ENCODE measurements at regions not wholly inside any gene's neighbourhood (a gene's known extent, or its start where the extent isn't known, plus 50 kb on each side); places are given as distances from the start of the nearest gene placed in this dataset.

- H3K9ac ChIP-seq (ENCODE audit: low read depth, low read length): no peak overlapping the region
- no peaks in the 10 kb centered on the region for H3K36me3 ChIP-seq (ENCODE audit: control insufficient read depth, insufficient read depth, low read length)
These were observed 90.3 kb downstream of the RPRM start for GRCh38 chr2:153388246-153388645.

GRCh38 chr2:153387203-153387602 is 91.4 kb downstream of the RPRM start:
- no peak overlapping the region for H3K9ac ChIP-seq (ENCODE audit: low read depth, low read length)
- no peaks in the 10 kb centered on the region for H3K9me3 ChIP-seq (ENCODE audit: control insufficient read depth, insufficient read depth, low read length)
- peaks cover 12% of the 10 kb centered on the region for H3K4me1 ChIP-seq (ENCODE audit: control insufficient read depth, insufficient read depth, low read length)
- H3K4me3 ChIP-seq (ENCODE audit: low read depth, low read length): no peak overlapping the region
- no peaks in the 10 kb centered on the region for H3K36me3 ChIP-seq (ENCODE audit: control insufficient read depth, insufficient read depth, low read length)
- no peaks in the 10 kb centered on the region for H3K27me3 ChIP-seq (ENCODE audit: control insufficient read depth, insufficient read depth, low read length)

More at GRCh38 chr2:153388246-153388645, 90.3 kb downstream of the RPRM start:
- H3K9me3 ChIP-seq (ENCODE audit: control insufficient read depth, insufficient read depth, low read length): no peaks in the 10 kb centered on the region
- H3K4me1 ChIP-seq (ENCODE audit: control insufficient read depth, insufficient read depth, low read length): peaks cover 12% of the 10 kb centered on the region
- H3K27me3 ChIP-seq (ENCODE audit: control insufficient read depth, insufficient read depth, low read length): no peaks in the 10 kb centered on the region
- no peak overlapping the region for H3K4me3 ChIP-seq (ENCODE audit: low read depth, low read length)

GRCh38 chr2:153386481-153386897 is 92.1 kb downstream of the RPRM start:
- Histone ChIP-seq H3K36me3 (ENCODE audit: control insufficient read depth, insufficient read depth, low read length) (no peaks in the 10 kb centered on the region), H3K9me3 (ENCODE audit: control insufficient read depth, insufficient read depth, low read length) (no peaks in the 10 kb centered on the region), H3K4me3 (ENCODE audit: low read depth, low read length) (no peak overlapping the region), H3K27me3 (ENCODE audit: control insufficient read depth, insufficient read depth, low read length) (no peaks in the 10 kb centered on the region), H3K4me1 (ENCODE audit: control insufficient read depth, insufficient read depth, low read length) (peaks cover 12% of the 10 kb centered on the region), H3K9ac (ENCODE audit: low read depth, low read length) (no peak overlapping the region)

GRCh38 chr2:153373510-153374279 is 104.9 kb downstream of the RPRM start:
- peaks cover 11% of the 10 kb centered on the region for H3K4me1 ChIP-seq (ENCODE audit: control insufficient read depth, insufficient read depth, low read length)
- no peaks in the 10 kb centered on the region for H3K36me3 ChIP-seq (ENCODE audit: control insufficient read depth, insufficient read depth, low read length)
- H3K4me3 ChIP-seq (ENCODE audit: low read depth, low read length): no peak overlapping the region
- no peak overlapping the region for H3K9ac ChIP-seq (ENCODE audit: low read depth, low read length)
- H3K9me3 ChIP-seq (ENCODE audit: control insufficient read depth, insufficient read depth, low read length): no peaks in the 10 kb centered on the region
- H3K27me3 ChIP-seq (ENCODE audit: control insufficient read depth, insufficient read depth, low read length): no peaks in the 10 kb centered on the region

- Histone ChIP-seq H3K9me3 (ENCODE audit: control insufficient read depth, insufficient read depth, low read length) (no peaks in the 10 kb centered on the region), H3K4me3 (ENCODE audit: low read depth, low read length) (no peak overlapping the region), H3K4me1 (ENCODE audit: control insufficient read depth, insufficient read depth, low read length) (peaks cover 3% of the 10 kb centered on the region), H3K27me3 (ENCODE audit: control insufficient read depth, insufficient read depth, low read length) (no peaks in the 10 kb centered on the region), H3K36me3 (ENCODE audit: control insufficient read depth, insufficient read depth, low read length) (no peaks in the 10 kb centered on the region), H3K9ac (ENCODE audit: low read depth, low read length) (no peak overlapping the region)
These were observed 118.3 kb downstream of the RPRM start for GRCh38 chr2:153360239-153360638.

- no peaks in the 10 kb centered on the region for H3K27me3 ChIP-seq (ENCODE audit: control insufficient read depth, insufficient read depth, low read length)
- H3K9me3 ChIP-seq (ENCODE audit: control insufficient read depth, insufficient read depth, low read length): no peaks in the 10 kb centered on the region
- no peak overlapping the region for H3K4me3 ChIP-seq (ENCODE audit: low read depth, low read length)
- H3K36me3 ChIP-seq (ENCODE audit: control insufficient read depth, insufficient read depth, low read length): no peaks in the 10 kb centered on the region
- peaks cover 3% of the 10 kb centered on the region for H3K4me1 ChIP-seq (ENCODE audit: control insufficient read depth, insufficient read depth, low read length)
- H3K9ac ChIP-seq (ENCODE audit: low read depth, low read length): no peak overlapping the region
These were observed 124.2 kb downstream of the RPRM start for GRCh38 chr2:153354377-153354776.

GRCh38 chr2:153349603-153350002 is 129.0 kb downstream of the RPRM start:
- H3K9me3 ChIP-seq (ENCODE audit: control insufficient read depth, insufficient read depth, low read length): no peaks in the 10 kb centered on the region
- no peaks in the 10 kb centered on the region for H3K27me3 ChIP-seq (ENCODE audit: control insufficient read depth, insufficient read depth, low read length)
- H3K36me3 ChIP-seq (ENCODE audit: control insufficient read depth, insufficient read depth, low read length): no peaks in the 10 kb centered on the region
- no peaks in the 10 kb centered on the region for H3K4me1 ChIP-seq (ENCODE audit: control insufficient read depth, insufficient read depth, low read length)
- no peak overlapping the region for H3K4me3 ChIP-seq (ENCODE audit: low read depth, low read length)
- H3K9ac ChIP-seq (ENCODE audit: low read depth, low read length): no peak overlapping the region

- Histone ChIP-seq H3K4me1 (ENCODE audit: control insufficient read depth, insufficient read depth, low read length) (no peaks in the 10 kb centered on the region), H3K36me3 (ENCODE audit: control insufficient read depth, insufficient read depth, low read length) (no peaks in the 10 kb centered on the region), H3K9me3 (ENCODE audit: control insufficient read depth, insufficient read depth, low read length) (no peaks in the 10 kb centered on the region), H3K4me3 (ENCODE audit: low read depth, low read length) (no peak overlapping the region), H3K27me3 (ENCODE audit: control insufficient read depth, insufficient read depth, low read length) (no peaks in the 10 kb centered on the region), H3K9ac (ENCODE audit: low read depth, low read length) (no peak overlapping the region)
These were observed 130.6 kb downstream of the RPRM start for GRCh38 chr2:153347818-153348495.

GRCh38 chr2:153320879-153321278 is 157.7 kb downstream of the RPRM start:
- H3K4me1 ChIP-seq (ENCODE audit: control insufficient read depth, insufficient read depth, low read length): no peaks in the 10 kb centered on the region
- no peak overlapping the region for H3K9ac ChIP-seq (ENCODE audit: low read depth, low read length)
- no peaks in the 10 kb centered on the region for H3K9me3 ChIP-seq (ENCODE audit: control insufficient read depth, insufficient read depth, low read length)
- no peaks in the 10 kb centered on the region for H3K27me3 ChIP-seq (ENCODE audit: control insufficient read depth, insufficient read depth, low read length)
- H3K4me3 ChIP-seq (ENCODE audit: low read depth, low read length): no peak overlapping the region
- no peaks in the 10 kb centered on the region for H3K36me3 ChIP-seq (ENCODE audit: control insufficient read depth, insufficient read depth, low read length)

GRCh38 chr2:153311432-153311831 is 167.1 kb downstream of the RPRM start:
- no peaks in the 10 kb centered on the region for H3K36me3 ChIP-seq (ENCODE audit: control insufficient read depth, insufficient read depth, low read length)
- H3K27me3 ChIP-seq (ENCODE audit: control insufficient read depth, insufficient read depth, low read length): no peaks in the 10 kb centered on the region
- no peaks in the 10 kb centered on the region for H3K4me1 ChIP-seq (ENCODE audit: control insufficient read depth, insufficient read depth, low read length)
- H3K9ac ChIP-seq (ENCODE audit: low read depth, low read length): no peak overlapping the region
- no peaks in the 10 kb centered on the region for H3K9me3 ChIP-seq (ENCODE audit: control insufficient read depth, insufficient read depth, low read length)
- no peak overlapping the region for H3K4me3 ChIP-seq (ENCODE audit: low read depth, low read length)

- H3K27me3 ChIP-seq (ENCODE audit: control insufficient read depth, insufficient read depth, low read length): no peaks in the 10 kb centered on the region
- no peak overlapping the region for H3K4me3 ChIP-seq (ENCODE audit: low read depth, low read length)
- no peaks in the 10 kb centered on the region for H3K4me1 ChIP-seq (ENCODE audit: control insufficient read depth, insufficient read depth, low read length)
- H3K36me3 ChIP-seq (ENCODE audit: control insufficient read depth, insufficient read depth, low read length): no peaks in the 10 kb centered on the region
- no peaks in the 10 kb centered on the region for H3K9me3 ChIP-seq (ENCODE audit: control insufficient read depth, insufficient read depth, low read length)
- no peak overlapping the region for H3K9ac ChIP-seq (ENCODE audit: low read depth, low read length)
These were observed 170.1 kb downstream of the RPRM start for GRCh38 chr2:153308466-153308865.

GRCh38 chr2:153307223-153307622 is 171.3 kb downstream of the RPRM start:
- Histone ChIP-seq H3K4me1 (ENCODE audit: control insufficient read depth, insufficient read depth, low read length) (no peaks in the 10 kb centered on the region), H3K36me3 (ENCODE audit: control insufficient read depth, insufficient read depth, low read length) (no peaks in the 10 kb centered on the region), H3K9ac (ENCODE audit: low read depth, low read length) (no peak overlapping the region), H3K27me3 (ENCODE audit: control insufficient read depth, insufficient read depth, low read length) (no peaks in the 10 kb centered on the region), H3K4me3 (ENCODE audit: low read depth, low read length) (no peak overlapping the region), H3K9me3 (ENCODE audit: control insufficient read depth, insufficient read depth, low read length) (no peaks in the 10 kb centered on the region)
